Neural crest cell (in vitro differentiated cells): ENCODE measurements at regions not wholly inside any gene's neighbourhood (a gene's known extent, or its start where the extent isn't known, plus 50 kb on each side); places are given as distances from the start of the nearest gene placed in this dataset.

Experiments
- DNase-seq: peaks from one replicate; pipeline ENCODE4 v3.0.0; 2021; ENCODE audit warnings: low read depth, mixed read lengths, low spot score
- H3K27ac Mint-ChIP-seq: one replicate; pipeline ENCODE4 v1.8.0; 2021; ENCODE audit warnings: mild to moderate bottlenecking, mixed read lengths; ENCODE audit not compliant: unreplicated experiment
- H3K27me3 Mint-ChIP-seq: 2 replicates; pipeline ENCODE4 v1.8.0; 2021; ENCODE audit warnings: low read depth, mild to moderate bottlenecking, mixed read lengths
- H3K36me3 Mint-ChIP-seq: 2 replicates; pipeline ENCODE4 v1.8.0; 2021; ENCODE audit warnings: low read depth, mild to moderate bottlenecking, mixed read lengths
- H3K4me1 Mint-ChIP-seq: 2 replicates; pipeline ENCODE4 v1.8.0; 2021; ENCODE audit warnings: mixed read lengths
- H3K4me3 Mint-ChIP-seq: one replicate; pipeline ENCODE4 v1.8.0; 2021; ENCODE audit warnings: mild to moderate bottlenecking, mixed read lengths
- H3K9me3 Mint-ChIP-seq: 2 replicates; pipeline ENCODE4 v1.8.0; 2021; ENCODE audit warnings: mixed read lengths
- CTCF ChIP-seq: fragments of 200-600 bp; sonication (generic); conservative IDR thresholded peaks from 2 replicates; pipeline ENCODE4 v1.5.0; 2021; ENCODE audit warnings: antibody characterized with exemption, mild to moderate bottlenecking

GRCh38 chr6:66740346-66740745 is 1033.3 kb upstream of the EYS start:
- Mint-ChIP-seq H3K4me1 (peaks cover 9% of the 10 kb centered on the region), H3K36me3 (no peaks in the 10 kb centered on the region), H3K27me3 (no peaks in the 10 kb centered on the region), H3K27ac (no peak overlapping the region), H3K9me3 (peaks cover 6% of the 10 kb centered on the region), H3K4me3 (no peak overlapping the region)
- no peak for TF ChIP-seq CTCF
- DNase-seq = no peak

GRCh38 chr6:66735106-66735890 is 1028.3 kb upstream of the EYS start:
- Mint-ChIP-seq H3K27me3 (no peaks in the 10 kb centered on the region), H3K9me3 (peaks cover 7% of the 10 kb centered on the region), H3K36me3 (no peaks in the 10 kb centered on the region), H3K4me3 (no peak overlapping the region), H3K4me1 (peaks cover 38% of the 10 kb centered on the region), H3K27ac (peak overlapping the region; percentile 75)
- TF ChIP-seq CTCF = no peak
- DNase-seq = no peak

DNA sequence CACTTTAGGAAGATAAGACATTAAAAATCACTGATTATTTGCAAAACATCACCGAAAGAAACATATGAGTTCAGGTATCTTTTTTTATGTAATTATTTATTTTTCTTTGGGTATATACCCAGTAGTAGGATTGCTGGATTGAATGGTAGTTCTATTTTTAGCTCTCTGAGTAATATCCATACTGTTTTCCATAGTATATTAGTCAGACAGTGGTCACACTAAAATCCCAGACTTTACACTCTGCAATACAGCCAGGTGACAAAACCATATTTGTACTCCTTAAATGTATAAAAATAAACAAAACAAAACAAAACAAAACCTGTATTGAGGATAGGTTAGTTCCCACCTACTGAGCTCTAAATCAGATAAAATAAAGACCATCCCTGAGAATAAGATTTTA is 1024.3 kb upstream of the EYS start:
- Mint-ChIP-seq H3K27ac (no peak overlapping the region), H3K27me3 (no peaks in the 10 kb centered on the region), H3K4me3 (no peak overlapping the region), H3K9me3 (peaks cover 7% of the 10 kb centered on the region), H3K36me3 (peaks cover 3% of the 10 kb centered on the region), H3K4me1 (peaks cover 58% of the 10 kb centered on the region)
- no peak for DNase-seq
- TF ChIP-seq CTCF = no peak

DNA sequence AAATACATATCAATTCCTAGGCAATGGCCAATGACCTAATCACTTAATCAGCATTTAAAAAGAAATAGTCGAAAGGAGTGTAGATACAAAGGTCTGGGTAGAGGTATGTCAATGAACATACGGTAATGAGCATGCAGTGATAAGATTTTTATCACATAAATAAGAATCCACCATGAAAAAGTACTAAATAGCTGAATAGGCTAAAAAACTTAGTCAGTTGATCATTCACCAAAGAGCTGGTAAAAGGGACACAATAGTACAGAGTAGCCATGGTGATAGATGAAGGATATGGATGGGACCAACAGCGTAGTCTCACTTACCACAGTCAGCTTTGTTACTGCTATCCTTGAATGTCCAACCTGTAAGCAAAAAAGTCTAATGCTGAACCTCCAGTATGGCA is 1018.6 kb upstream of the EYS start:
- H3K9me3 Mint-ChIP-seq = peaks cover 8% of the 10 kb centered on the region
- no peak for DNase-seq

GRCh38 chr6:66717801-66718200 is 1010.8 kb upstream of the EYS start:
- Mint-ChIP-seq H3K4me1 (no peaks in the 10 kb centered on the region), H3K36me3 (peaks cover 3% of the 10 kb centered on the region), H3K27me3 (no peaks in the 10 kb centered on the region), H3K4me3 (no peak overlapping the region), H3K9me3 (peaks cover 2% of the 10 kb centered on the region), H3K27ac (no peak overlapping the region)
- no peak for TF ChIP-seq CTCF
- no peak for DNase-seq

More for the DNA sequence above, 1018.6 kb upstream of the EYS start:
- H3K27me3 Mint-ChIP-seq = no peaks in the 10 kb centered on the region
- H3K36me3 Mint-ChIP-seq = peaks cover 3% of the 10 kb centered on the region
- no peak overlapping the region for H3K27ac Mint-ChIP-seq
- H3K4me3 Mint-ChIP-seq = no peak overlapping the region
- TF ChIP-seq CTCF = no peak
- H3K4me1 Mint-ChIP-seq = peaks cover 23% of the 10 kb centered on the region
